Left renal cortex interstitium (tissue), 4 donors: ENCODE measurements at regions not wholly inside any gene's neighbourhood (a gene's known extent, or its start where the extent isn't known, plus 50 kb on each side); places are given as distances from the start of the nearest gene placed in this dataset.
"Not testable (repeated sequence)": the region's sequence is repeated elsewhere in the genome, so short reads cannot be mapped to it uniquely, and the experiment has no call there.

ENCODE experiments used
- DNase-seq, 4 donors: peaks; one replicate each; pipeline ENCODE4 v3.0.0-alpha.2; 2013; ENCODE audit warnings: low read depth in 4 of 4, low spot score in 2 of 4, missing footprints in 1 of 4

DNA sequence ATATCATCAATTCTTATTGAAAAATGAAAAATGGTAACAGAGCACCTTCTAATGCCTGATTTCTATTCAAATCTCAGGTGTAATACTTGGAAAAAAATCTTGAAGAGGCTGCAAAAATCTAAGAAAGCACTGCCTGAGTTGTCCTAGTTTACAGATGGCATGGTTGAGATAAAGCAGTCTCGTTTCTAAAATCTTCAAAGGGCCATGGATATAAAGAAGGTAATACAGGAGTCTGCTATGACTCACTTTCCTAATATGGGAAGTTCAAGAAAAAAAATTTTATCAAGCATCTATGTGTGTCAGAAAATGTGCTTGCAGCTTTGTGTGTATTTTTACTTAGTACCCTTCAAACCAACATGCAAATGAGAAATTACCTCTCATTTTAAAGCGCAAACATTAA is 163.3 kb downstream of the DMAC1 start:
- no peak for DNase-seq

DNA sequence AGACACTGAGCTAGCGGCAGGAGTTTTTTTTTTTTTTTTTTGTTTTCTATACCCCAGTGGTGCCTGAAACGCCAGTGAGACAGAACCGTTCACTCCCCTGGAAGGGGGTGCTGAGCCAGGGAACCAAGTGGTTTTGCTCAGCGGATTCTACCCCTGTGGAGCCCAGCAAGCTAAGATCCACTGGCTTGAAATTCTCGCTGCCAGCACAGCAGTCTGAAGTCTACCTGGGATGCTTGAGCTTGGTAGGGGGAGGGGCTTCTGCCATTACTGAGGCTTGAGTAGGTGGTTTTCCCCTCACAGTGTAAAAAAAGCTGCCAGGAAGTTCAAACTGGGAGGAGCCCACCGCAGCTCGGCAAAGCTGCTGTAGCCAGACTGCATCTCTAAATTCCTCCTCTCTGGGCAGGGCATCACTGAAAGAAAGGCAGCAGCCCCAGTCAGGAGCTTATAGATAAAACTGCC is 173.0 kb downstream of the DMAC1 start:
- not testable (repeated sequence) for DNase-seq

DNA sequence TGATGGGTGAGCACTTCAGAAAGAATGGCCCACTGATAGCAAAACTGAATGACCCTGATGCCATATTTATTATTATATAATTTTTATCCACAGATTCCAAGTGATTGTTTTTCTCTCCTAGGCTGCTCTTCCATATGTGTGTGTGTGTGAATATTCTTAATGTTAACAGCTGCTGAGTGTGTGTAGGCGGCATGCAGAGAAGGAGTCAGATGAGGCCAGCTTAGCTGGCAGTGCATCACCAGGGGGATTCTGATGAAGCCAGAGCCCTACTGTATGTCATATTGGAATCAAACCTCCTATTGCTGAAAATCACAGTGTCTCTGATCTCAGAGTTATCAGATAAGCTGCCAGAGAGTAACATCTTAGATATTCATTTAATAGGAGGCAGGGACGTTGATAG is 177.1 kb downstream of the DMAC1 start:
- no peak for DNase-seq

DNA sequence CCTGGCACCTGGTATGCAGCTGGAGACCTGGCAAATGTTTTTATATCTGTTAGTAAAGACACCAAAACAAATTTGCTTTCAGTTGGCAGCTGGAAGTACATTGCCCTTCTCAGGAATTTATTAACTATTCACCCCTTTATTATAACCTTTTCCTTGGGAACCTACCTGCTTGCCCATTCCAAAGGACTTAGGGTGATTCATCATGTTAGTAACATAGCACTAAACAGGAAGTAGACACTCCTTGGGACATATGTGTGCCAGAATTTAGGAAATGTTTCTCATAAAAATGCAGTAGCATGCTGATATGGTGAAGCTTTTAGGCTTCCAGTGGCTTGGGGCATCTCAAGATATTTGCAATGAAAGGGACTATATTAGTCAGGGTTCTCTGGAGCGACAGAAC is 184.2 kb downstream of the DMAC1 start:
- DNase-seq, result no peak

- DNase-seq, result no peak
These were observed 185.6 kb downstream of the DMAC1 start for GRCh38 chr9:7613931-7614330.

DNA sequence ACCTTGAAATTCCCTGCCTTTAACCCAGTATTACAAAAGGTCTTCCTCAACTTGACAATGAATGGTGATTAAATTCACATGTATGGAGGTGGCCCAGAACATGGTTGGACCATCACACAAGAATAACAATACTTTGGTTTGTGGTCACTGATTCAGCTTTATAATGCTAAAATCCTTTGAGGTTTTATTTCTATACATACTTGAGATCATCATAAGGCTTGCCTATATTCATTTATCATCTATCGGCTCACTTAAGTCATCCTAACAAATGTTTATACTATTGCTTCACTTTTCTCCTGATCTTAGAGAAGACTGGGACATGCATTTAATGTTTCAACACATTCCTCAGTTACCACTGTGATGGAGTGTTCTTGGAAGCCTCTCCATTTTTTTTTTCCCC is 191.3 kb downstream of the DMAC1 start:
- DNase-seq, result no peak

DNA sequence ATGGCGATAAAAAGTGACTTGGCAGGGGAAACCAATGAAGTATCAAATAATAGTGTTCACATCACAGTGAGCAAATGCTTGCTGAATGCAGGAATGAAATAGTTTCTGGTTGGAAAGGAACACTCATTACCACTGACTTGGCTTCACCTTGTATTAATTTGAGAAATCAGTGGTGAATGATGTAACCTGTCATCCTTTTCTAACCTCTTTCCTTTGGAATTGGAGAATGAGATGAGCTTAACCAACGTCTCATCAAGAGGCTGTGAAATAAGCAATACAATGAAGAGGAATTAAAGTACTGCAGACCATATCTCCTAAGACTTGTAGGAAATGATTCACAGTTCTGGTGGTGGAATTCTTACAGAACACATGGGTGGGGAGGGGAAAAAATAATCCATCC is 192.2 kb downstream of the DMAC1 start:
- no peak for DNase-seq

DNA sequence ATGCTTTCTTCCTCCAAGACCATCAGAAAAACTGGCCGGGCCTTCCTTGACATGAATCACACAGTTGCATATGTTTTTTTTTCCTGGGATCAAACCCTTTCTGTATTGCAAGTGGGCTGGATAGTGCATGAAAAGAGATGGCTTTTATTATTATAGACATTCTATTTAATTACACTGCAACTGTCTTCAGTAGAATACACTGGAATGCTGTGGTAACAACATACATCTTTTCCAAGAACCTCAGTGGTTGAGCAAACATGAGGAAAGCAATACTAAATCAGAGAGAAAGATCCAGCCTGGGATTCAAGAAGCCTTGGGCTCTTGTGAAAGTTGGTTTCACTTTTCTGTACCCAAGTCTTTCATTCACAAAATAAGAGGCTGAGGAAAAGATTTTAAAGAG is 193.0 kb downstream of the DMAC1 start:
- no peak for DNase-seq

- no peak for DNase-seq
These were observed 197.8 kb downstream of the DMAC1 start for GRCh38 chr9:7601739-7602138.

DNA sequence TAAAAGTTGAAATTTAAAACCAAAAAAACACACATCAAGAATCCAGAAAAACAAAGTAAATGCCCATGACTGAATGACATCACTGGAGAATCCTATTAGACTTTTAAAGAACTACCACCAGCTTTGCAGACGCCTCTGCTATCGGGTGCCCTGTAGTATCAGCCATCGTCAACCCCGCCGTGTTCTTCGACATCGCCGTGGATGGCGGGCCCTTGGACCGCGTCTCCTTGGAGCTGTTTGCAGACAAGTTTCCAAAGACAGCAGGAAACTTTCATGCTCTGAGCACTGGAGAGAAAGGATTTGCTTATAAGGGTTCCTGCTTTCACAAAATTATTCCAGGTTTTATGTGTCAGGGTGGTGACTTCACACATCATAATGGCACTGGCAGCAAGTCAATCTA is 201.9 kb downstream of the DMAC1 start:
- no peak for DNase-seq

- peak in 2 of 4 donors; percentile 3 to 7 for DNase-seq
These were observed 207.0 kb downstream of the DMAC1 start for GRCh38 chr9:7592321-7593316.

- no peak for DNase-seq
These were observed 208.1 kb downstream of the DMAC1 start for GRCh38 chr9:7591501-7591900.

DNA sequence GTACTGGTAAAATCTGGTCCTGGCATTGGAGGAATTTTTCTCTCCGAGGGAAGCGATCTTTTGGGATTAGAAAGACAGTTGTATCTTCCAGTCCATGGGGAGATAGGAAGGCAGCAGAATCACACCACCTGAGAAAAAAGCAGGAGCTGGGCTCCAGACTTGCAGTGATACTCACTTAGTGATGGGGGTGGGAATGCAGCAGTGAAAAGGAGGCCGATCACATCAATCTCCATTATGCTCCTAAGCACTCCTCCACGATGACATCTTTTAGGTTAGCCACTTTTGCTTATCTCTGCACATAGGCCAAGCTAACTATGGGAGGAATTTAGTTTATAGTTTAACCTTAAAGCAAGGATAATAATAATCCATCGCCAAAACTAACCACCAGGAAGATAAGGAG is 219.0 kb downstream of the DMAC1 start:
- no peak for DNase-seq

DNA sequence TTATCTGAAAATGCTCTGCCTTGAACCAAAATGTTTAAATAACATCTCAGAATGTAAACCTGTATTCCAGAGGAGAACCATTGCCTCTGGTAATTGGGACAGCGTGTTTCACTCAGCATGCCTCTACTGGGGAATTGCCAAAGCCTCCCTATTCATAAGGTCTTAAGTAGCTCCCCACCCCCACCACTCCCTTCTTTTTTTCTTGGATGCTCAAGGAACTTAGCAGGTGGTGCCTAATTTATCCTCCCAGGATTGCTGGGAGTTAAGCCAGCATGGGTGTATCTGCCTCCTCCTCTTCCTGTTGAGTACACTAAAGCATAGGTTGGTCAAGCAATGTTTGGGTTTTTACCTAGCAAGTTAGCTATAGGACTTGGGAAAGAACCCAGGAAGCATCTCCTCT is 220.2 kb downstream of the DMAC1 start:
- DNase-seq, result no peak

- DNase-seq, result no peak
These were observed 220.6 kb downstream of the DMAC1 start for GRCh38 chr9:7578951-7579350.

- DNase-seq, result peak in 1 of 4 donors; percentile 20
These were observed 229.4 kb downstream of the DMAC1 start for GRCh38 chr9:7570107-7570720.

DNA sequence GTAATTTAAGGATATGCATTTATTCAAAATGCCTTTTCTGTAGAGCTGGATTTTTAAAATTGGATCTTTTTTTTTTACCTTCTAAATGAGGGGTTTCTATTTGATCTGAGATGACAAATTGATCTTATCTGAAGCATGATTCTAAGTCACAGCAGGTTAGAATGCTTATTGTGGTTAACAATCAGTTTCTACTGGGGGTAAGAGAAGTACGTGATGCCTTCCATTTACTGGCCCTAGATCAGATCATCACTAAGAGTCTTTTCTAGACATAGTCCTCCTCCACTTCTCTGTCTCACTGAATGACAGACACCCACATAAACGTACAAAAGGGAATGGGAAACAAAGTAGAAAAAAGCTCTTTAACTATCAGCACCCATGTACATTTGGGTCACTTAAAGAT is 231.9 kb downstream of the DMAC1 start:
- no peak for DNase-seq

GRCh38 chr9:7561527-7562080 is 238.0 kb downstream of the DMAC1 start:
- DNase-seq, result no peak

DNA sequence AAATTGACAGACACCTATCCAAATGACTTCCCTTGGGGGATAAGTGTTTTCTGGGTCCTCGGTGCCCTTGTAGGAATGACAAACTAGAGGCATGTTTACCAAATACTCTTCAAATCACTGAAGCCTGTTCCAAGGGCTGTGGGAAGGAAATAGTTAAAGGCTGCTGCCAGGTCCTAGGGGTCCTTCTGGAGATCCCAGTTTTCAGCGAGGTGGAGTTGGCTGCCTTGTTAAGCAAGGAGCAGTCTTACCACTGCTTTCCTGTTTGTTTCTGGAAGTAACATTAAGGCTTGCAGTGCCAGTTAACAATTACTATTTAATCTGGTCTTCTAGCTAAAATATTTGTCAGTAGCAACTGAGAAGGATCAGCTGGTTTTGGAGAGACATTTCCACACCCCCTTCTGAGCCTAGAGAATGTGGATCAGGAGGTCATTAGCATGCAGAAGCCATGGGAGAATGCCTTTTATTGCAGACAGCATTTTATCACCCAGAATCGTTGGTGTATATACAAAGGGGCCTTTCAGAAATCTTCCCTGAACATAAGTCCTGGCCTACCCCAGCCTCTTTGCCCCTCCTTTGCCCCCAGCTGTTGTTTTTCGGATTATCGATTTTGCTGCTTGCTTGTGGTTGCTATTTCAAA is 238.8 kb downstream of the DMAC1 start:
- DNase-seq, result no peak

GRCh38 chr9:7554699-7555098 is 244.9 kb downstream of the DMAC1 start:
- no peak for DNase-seq

GRCh38 chr9:7552706-7553105 is 246.9 kb downstream of the DMAC1 start:
- not testable (repeated sequence) for DNase-seq
